Spleen (tissue), 11 donors: ENCODE measurements at regions not wholly inside any gene's neighbourhood (a gene's known extent, or its start where the extent isn't known, plus 50 kb on each side); places are given as distances from the start of the nearest gene placed in this dataset.

Experiments used
- DNase-seq: peaks from one replicate; pipeline ENCODE4 v3.0.0-alpha.2; 2020
- H3K27ac ChIP-seq, 8 donors: fragments of 200-600 bp; sonication (generic) in 7 of 8; 1 replicate in 4 of 8; 2 replicates in 4 of 8; pipeline versions ENCODE4 v1.5.0 to v1.8.0; 2016 to 2021; ENCODE audit warnings: inconsistent platforms in 4 of 8, mild to moderate bottlenecking in 4 of 8, moderate library complexity in 1 of 8
- H3K27me3 ChIP-seq, 7 donors: fragments of 200-600 bp; sonication (generic) in 6 of 7; replicated peaks in 1 of 7; 1 replicate in 4 of 7; 2 replicates in 3 of 7; pipeline versions ENCODE4 v1.5.0 to v1.8.0; 2016 to 2021; ENCODE audit warnings: inconsistent platforms in 3 of 7, mild to moderate bottlenecking in 1 of 7
- H3K36me3 ChIP-seq, 6 donors: fragments of 200-600 bp; sonication (generic) in 5 of 6; 1 replicate in 4 of 6; 2 replicates in 2 of 6; pipeline versions ENCODE4 v1.5.0 to v1.8.0; 2016 to 2021; ENCODE audit warnings: inconsistent platforms in 2 of 6
- H3K4me1 ChIP-seq, 6 donors: fragments of 200-600 bp; sonication (generic) in 5 of 6; 1 replicate in 3 of 6; 2 replicates in 3 of 6; pipeline versions ENCODE4 v1.5.0 to v1.8.0; 2016 to 2021; ENCODE audit warnings: inconsistent platforms in 3 of 6
- H3K4me3 ChIP-seq, 8 donors: fragments of 200-600 bp; sonication (generic) in 7 of 8; 1 replicate in 4 of 8; 2 replicates in 4 of 8; pipeline versions ENCODE4 v1.5.0 to v1.8.0; 2016 to 2021; ENCODE audit warnings: inconsistent platforms in 4 of 8, mild to moderate bottlenecking in 4 of 8, moderate library complexity in 2 of 8
- H3K9me3 ChIP-seq, 8 donors: fragments of 200-600 bp; sonication (generic) in 7 of 8; 1 replicate in 4 of 8; 2 replicates in 4 of 8; pipeline versions ENCODE4 v1.5.0 to v1.8.0; 2016 to 2021; ENCODE audit warnings: inconsistent platforms in 4 of 8
- CTCF ChIP-seq, 11 experiments: fragments of 200-600 bp in 7 of 11; fragments of 450-650 bp in 4 of 11; sonication (generic) in 4 of 11; IDR thresholded peaks in 8 of 11; conservative IDR thresholded peaks in 3 of 11; 1 replicate in 7 of 11; 2 replicates in 4 of 11; pipeline versions ENCODE4 v1.4.0 to v1.8.0; 2016 to 2021; ENCODE audit warnings: antibody characterized with exemption in 11 of 11, inconsistent platforms in 4 of 11, mild to moderate bottlenecking in 1 of 11
- POLR2A ChIP-seq, 3 donors: fragments of 450-650 bp; IDR thresholded peaks; one replicate each; pipeline ENCODE4 v1.5.1; 2017; ENCODE audit warnings: antibody characterized with exemption in 3 of 3, mild to moderate bottlenecking in 1 of 3
- POLR2AphosphoS5 ChIP-seq, 3 donors: sonication (generic); formaldehyde crosslinking; IDR thresholded peaks; one replicate each; pipeline ENCODE4 v1.5.1; 2017; ENCODE audit warnings: antibody characterized with exemption in 3 of 3
- WGBS, 5 donors: extraction: QIAGEN DNeasy Blood & Tissue Kit in 3 of 5; methylation state at CpG; one replicate each; pipeline versions ENCODE4 v1.1.5 to v1.1.7; 2013 to 2018; 5-methylcytosine and 5-hydroxymethylcytosine counted together
- intact Hi-C: fragments of 100-400 bp; cut with DNase I; formaldehyde crosslinking; loops from one replicate; pipeline ENCODE4 v1.15.0; 2023; ENCODE audit warnings: low total_unique reads
- donor health status: healthy with polysubstance abuse.
- donor health status: DM: no; HTN: no; CAD: no; lungs with moderate emphysema.
- donor health status: DM: no; HTN: no; CAD: no.
- donor health status: Bipolar disorder and iron deficiency.
- donor health status: healthy.
- donor health status: DM: no; HTN: no; CAD: no.
- donor health status: DM: yes; HTN: yes; CAD: no.

GRCh38 chr2:145617420-145617819 is 1097.5 kb upstream of the ZEB2 start:
- WGBS, 5 donors: 65 to 96% (median 85%) methylated on average over 1 of the region's 1 CpG
- H3K27ac ChIP-seq: no peak overlapping the region
- no peaks in the 10 kb centered on the region for H3K27me3 ChIP-seq
- no peak overlapping the region for H3K4me3 ChIP-seq
- no peaks in the 10 kb centered on the region for H3K4me1 ChIP-seq
- no peak for DNase-seq
- no peak for TF ChIP-seq POLR2A (IDR thresholded peaks at IDR 0.05)
- no peak for TF ChIP-seq POLR2AphosphoS5 (IDR thresholded peaks at IDR 0.05)
- TF ChIP-seq CTCF (IDR thresholded peaks at IDR 0.05 in 8 of 11, conservative IDR thresholded peaks at IDR 0.05 in 3 of 11): no peak
- peaks cover 0 to 5% (median 0%) of the 10 kb centered on the region in 8 donors for H3K9me3 ChIP-seq
- H3K36me3 ChIP-seq: no peaks in the 10 kb centered on the region
- intact Hi-C loops: no loop called here

GRCh38 chr2:145615626-145616025 is 1095.7 kb upstream of the ZEB2 start:
- Histone ChIP-seq H3K36me3 (no peaks in the 10 kb centered on the region), H3K27ac (no peak overlapping the region), H3K9me3 (peaks cover 0 to 5% (median 0%) of the 10 kb centered on the region in 8 donors), H3K4me3 (no peak overlapping the region), H3K27me3 (no peaks in the 10 kb centered on the region), H3K4me1 (no peaks in the 10 kb centered on the region)
- intact Hi-C loops: no loop called here
- DNase-seq: no peak
- 89 to 97% (median 95%) methylated on average over 4 of the region's 4 CpGs for WGBS, 5 donors
- TF ChIP-seq CTCF (IDR thresholded peaks at IDR 0.05 in 8 of 11, conservative IDR thresholded peaks at IDR 0.05 in 3 of 11) (no peak), POLR2AphosphoS5 (IDR thresholded peaks at IDR 0.05) (no peak), POLR2A (IDR thresholded peaks at IDR 0.05) (no peak)

- Histone ChIP-seq H3K4me3 (no peak overlapping the region), H3K27ac (no peak overlapping the region), H3K4me1 (no peaks in the 10 kb centered on the region), H3K9me3 (no peaks in the 10 kb centered on the region), H3K27me3 (no peaks in the 10 kb centered on the region), H3K36me3 (no peaks in the 10 kb centered on the region)
- WGBS, 5 donors: 91 to 98% (median 94%) methylated on average over 3 of the region's 3 CpGs
- no peak for TF ChIP-seq CTCF (IDR thresholded peaks at IDR 0.05 in 8 of 11, conservative IDR thresholded peaks at IDR 0.05 in 3 of 11)
- TF ChIP-seq POLR2A (IDR thresholded peaks at IDR 0.05): no peak
- TF ChIP-seq POLR2AphosphoS5 (IDR thresholded peaks at IDR 0.05): no peak
- DNase-seq: no peak
- intact Hi-C loops: no loop called here
Observed at GRCh38 chr2:145609951-145610350, 1090.0 kb upstream of the ZEB2 start.

- intact Hi-C loops: no loop called here
- TF ChIP-seq POLR2AphosphoS5 (IDR thresholded peaks at IDR 0.05) (no peak), POLR2A (IDR thresholded peaks at IDR 0.05) (no peak), CTCF (IDR thresholded peaks at IDR 0.05 in 8 of 11, conservative IDR thresholded peaks at IDR 0.05 in 3 of 11) (no peak)
- WGBS, 5 donors: 72 to 88% (median 77%) methylated on average over 1 of the region's 1 CpG
- H3K4me3 ChIP-seq: no peak overlapping the region
- no peaks in the 10 kb centered on the region for H3K27me3 ChIP-seq
- no peak overlapping the region for H3K27ac ChIP-seq
- no peaks in the 10 kb centered on the region for H3K36me3 ChIP-seq
- DNase-seq: no peak
- peaks cover 0 to 5% (median 0%) of the 10 kb centered on the region in 6 donors for H3K4me1 ChIP-seq
- no peaks in the 10 kb centered on the region for H3K9me3 ChIP-seq
Observed at GRCh38 chr2:145601361-145601925, 1081.5 kb upstream of the ZEB2 start.
